HG02623 (cell line): ENCODE measurements at regions not wholly inside any gene's neighbourhood (a gene's known extent, or its start where the extent isn't known, plus 50 kb on each side); places are given as distances from the start of the nearest gene placed in this dataset.

Source experiments
- ATAC-seq: cut with Tn5 transposase; IDR thresholded peaks from one replicate; pipeline ENCODE4 v1.9.1; 2021; ENCODE audit warnings: moderate library complexity; ENCODE audit not compliant: unreplicated experiment

DNA sequence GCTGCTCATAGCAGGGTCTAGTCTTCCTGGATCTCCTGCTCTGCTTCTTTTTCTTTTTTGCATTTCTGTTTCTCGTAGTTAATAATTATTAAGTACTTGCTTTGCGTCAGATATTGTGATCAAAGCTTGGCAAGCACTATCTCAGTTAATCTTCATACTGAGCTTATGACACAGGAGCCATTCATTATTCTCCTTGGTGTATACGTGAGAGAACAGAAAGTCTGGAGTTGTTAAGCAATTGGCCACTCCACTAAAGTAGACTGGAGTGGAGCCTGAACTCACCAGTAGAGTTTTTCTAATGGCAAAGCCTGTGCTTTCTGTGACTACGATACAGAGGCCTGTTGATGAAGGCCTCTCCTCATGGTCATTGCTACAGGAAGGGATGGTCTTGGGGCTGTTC is 285.9 kb downstream of the RFC3 start:
- ATAC-seq = no peak

DNA sequence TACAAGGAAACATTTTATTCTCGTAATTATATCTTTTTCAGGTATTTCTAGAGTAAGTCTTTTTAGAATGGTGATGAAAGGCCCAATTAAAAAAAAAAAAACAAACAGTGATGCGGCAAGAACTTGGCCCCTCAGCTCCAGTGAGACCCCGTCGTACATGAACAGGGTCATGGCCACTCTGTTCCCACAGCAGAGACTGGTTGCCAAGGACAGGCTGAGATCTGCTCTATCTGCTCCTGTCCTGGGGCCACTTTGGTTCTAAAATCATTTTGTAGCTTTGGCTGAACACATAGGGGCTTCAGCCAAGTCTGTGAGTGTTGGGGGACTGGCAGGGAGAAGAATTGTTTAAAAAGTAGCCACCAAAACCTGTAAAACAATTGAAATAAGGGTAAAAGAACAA is 286.9 kb downstream of the RFC3 start:
- ATAC-seq = no peak

DNA sequence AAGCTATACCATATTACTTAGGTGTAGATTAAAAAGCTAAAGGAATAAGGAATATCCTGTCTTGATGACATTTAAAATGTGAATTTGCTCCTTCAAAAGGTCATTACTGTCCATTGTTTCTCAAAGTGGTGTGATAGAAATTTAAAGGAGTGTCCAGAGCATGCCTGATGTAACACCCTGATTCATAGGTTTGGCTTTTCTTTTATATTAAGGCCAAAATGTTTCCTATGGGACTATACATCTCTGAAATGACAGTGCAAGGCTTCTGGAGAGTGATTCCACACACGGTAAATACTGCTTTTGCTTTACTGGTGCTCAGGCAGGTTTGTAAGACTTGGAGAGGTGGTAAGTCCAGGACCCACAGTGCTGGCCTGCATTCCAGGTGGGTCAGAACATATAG is 289.9 kb downstream of the RFC3 start:
- no peak for ATAC-seq

DNA sequence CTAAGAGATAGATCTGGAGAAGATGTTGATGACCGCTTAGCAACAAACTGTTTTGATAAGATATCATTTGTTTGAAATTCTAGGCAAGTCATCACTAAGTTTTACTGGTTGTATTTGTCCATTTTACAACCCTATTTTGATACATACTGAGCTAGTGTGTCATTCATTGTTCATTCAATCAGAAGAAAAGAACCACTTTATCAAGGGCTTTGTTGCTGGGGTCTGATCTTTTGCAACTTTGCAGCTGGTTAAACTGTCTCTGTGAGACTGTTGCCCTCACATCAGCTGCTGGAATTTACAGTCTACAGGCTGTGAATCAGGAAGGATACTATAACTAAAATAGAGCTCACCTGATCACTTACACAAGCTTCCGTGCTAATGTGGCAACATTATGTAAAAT is 290.5 kb downstream of the RFC3 start:
- ATAC-seq = no peak

DNA sequence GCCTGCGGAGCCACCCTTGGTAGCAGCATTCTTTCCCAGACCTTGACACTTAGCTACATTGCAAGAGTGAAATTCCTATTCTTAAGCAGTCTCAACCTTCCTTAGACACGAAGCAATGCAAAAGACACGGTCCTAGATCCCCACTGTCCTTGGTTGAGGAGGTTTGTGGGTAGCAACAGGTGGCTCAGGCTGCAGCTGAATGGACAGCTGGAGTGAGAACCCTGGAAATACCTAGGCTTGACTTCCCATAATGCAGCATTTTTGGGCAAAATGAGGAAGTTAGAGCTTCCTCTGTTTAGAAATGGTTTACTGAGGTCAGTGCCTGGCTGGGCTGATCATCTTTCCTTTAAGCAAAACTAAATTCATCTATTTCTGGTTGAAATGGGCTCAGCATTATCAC is 296.6 kb downstream of the RFC3 start:
- ATAC-seq = peak; percentile 41

DNA sequence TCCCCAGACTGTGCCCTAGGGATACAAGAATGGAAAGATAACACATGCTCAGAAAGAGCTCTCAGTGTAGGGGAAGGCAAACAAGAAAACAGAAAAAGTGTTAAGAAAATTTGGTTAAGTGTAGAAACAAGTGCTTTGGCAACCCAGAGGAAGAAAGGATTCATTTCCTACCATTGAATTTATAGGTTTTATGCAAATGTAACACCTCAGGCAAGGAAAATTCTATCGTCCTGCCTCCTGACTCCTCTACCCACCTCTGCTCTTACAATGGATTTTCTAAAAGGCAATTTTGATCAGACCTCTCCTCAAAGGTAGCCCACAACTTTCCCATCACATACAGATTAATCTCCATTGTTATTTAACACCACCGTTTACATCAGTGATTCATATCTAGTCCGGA is 298.7 kb downstream of the RFC3 start:
- ATAC-seq = no peak

DNA sequence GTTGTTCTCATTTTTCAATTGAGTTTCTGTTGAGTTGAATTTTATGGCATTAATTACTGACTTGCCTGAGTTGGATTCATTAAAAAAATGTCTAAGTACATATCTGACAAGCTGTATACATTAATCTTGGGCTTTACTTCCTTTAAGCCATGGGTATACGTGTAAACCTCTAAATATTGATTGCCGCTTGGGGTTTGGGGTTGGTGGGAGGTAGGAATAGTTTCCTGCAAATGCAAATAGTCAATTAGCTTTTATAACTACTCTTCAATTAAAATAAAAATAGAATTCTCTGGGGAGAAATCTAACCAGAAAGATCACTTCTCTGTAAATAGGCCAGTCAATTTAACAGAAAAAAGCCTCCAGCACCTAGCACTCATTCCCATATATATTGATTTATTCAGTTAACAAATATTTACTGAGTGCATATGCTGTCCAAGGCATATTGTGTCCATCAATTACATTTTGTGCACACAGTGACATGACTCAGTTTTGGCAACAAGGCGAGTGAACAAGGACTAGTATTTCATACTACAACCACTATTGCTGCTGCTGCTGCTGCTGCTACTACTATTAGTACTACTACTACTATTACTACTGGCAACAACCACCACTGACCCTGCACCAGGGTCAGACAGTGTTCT is 306.8 kb downstream of the RFC3 start:
- ATAC-seq = no peak

DNA sequence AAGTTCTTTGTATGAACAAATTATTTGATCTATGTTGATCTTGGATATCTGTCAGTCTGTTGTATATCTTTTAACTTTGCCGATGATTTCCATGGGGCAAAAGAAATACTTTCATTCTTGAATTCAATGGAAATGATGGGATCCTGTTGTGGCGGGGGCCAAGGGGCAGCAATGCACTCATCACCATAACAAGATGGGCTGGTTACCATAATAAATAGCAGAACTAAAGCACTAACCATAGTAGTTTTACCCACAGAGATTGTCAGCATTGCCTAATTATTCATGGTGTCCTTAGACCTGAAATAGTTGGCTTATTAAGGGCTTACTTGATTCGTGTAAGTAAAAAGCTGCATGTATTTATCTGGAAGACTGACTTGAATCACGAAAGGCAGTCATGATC is 309.6 kb downstream of the RFC3 start:
- ATAC-seq = no peak

DNA sequence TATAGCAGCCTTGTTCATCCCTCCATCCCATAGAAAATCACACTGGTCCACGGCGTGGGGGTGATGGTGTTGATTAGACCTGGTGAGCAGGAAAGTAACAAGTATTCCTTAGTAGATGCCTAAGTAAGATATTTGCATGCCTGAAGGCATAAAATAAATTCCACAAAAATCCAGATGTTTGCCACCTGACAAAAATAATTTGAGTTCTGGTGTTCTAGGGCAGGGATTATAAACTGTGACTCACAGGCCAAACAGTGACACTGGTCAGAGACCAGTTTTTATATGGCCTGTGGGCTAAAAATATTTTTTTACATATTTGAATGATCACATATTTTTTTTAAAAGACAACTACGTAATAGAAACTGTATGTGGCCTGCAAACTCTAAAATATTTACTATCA is 310.7 kb downstream of the RFC3 start:
- ATAC-seq = no peak

DNA sequence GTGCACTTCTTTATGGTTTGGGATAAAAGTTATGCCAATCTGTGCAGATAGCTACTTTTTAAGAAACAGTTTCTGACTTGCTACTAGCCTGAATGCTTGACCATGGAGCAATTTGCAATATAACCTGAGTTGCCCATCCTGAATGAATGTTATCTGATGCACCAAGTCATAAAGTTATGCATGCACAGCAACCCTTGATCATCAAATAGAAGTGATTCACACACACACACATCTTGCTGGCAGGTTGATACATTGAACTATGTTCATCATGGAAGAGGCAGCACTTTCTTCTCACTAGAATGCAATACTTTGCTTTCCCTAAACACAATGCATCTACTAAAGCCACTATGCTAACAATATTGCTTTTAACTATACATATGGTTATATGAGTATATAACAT is 311.5 kb downstream of the RFC3 start:
- no peak for ATAC-seq

DNA sequence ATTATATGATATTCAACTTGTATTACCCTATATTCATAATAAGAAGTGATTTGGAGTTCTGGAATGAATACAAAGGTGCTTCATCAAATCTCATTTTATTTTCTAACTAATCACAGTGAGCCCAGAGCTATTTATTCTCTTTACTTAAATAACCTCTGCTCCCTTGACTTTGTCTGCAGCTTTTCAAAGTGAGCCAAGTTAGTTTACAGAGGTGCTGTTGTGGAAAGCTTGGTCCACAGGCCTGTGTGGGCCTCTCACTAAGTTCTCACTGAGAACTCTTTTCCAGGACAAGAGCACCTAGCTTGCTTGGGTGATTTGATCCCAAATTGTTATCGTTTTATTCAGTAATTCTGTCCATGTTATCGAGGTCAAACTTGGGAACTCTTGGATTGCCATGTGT is 319.3 kb downstream of the RFC3 start:
- no peak for ATAC-seq

DNA sequence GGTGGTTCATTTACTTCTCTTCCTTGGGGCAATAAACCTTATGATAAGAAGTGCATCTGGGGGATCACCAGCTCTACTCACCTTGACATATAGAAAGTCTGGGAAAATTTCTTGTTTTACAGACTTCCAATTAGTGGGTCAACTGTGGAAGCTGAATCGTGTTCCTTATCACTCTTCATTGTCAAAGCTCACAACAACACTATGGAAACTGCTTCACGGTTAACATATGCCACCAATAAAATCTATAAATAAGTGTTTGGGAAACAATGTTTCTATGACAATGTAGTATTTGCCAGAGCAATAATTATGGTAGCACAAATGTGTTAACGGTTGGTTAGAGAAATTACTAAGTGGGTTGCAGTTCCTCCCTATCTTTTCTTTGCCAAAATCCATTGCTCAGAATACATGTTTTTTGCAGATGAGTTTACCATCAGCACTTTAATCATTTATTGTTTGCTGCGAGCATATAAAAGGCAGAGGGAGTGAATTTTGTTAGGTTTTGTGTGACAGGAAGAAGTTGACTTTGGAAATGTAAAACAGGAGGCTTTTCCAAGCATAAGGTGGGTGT is 321.8 kb downstream of the RFC3 start:
- ATAC-seq = no peak

DNA sequence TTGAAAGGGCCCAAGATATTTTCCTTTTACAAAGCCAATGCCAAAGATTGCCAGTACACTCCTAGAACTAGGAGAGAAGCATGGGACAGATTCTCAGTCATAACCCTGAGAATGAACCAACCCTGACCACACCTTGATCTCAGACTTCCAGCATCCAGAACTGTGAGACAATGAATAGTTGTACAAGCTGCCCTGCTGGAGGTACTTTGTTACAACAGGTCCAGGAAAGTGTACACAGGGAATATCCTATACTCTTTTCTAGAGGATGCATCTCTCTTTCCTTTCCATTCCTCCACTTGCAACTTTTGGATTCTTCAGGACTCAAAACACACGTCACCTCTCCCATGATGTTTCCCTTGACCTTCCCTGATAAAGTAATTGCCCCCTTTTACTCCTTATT is 325.7 kb downstream of the RFC3 start:
- no peak for ATAC-seq

DNA sequence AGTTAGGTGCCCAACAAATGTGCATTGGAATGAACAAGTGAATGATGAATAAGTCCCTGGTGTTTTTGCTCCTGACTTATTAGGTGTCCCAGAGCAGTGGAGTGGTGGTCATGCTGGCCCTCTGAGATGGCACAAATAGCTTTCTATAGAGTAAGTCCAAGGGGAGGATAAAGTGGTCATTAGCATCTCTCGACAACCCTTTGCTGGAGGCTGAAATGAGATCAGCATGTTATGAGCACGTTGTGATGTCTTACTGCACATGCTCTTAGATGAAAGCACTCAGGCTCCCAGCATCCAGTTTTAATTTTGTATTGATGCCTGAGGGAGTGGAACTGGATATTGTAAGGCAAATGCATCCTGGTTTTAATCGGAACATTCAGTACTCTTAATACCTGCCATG is 326.2 kb downstream of the RFC3 start:
- no peak for ATAC-seq

DNA sequence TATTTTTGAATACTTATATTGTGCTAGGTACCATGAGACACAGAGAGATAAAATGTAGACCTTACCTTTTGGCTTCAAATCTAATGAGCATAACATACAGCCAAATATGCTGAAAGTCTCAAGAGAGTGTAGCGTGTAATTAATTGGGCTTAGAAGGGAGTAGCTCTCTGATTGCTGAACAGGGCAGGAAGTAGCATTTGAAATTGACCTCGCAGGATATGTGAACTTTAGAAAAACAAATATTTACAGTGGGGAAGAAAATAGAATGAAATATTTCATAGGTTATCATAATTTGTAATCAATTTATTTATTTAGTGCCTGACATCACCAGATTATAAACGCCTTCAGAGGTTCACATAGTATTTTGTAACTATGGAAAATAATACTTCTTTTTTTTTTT is 327.1 kb downstream of the RFC3 start:
- no peak for ATAC-seq

DNA sequence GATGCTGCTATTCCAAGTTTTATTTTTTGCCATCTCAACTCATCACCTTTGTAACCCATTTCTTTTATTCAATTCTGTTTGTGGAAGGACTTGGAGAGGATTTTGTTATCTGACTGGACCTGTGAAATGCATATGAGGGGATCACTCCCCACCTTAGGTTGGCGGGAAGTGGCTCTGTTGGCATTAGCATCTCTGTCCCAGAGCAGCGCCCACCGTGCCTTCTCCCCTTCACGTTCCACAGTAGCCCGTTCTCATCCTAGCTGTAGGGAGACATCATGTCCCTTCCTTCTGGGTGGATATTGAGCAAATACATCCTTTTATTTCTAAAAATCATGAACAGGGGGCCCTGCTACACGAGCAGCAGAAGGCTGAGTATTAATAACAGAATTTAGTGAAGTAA is 330.4 kb downstream of the RFC3 start:
- ATAC-seq = no peak

DNA sequence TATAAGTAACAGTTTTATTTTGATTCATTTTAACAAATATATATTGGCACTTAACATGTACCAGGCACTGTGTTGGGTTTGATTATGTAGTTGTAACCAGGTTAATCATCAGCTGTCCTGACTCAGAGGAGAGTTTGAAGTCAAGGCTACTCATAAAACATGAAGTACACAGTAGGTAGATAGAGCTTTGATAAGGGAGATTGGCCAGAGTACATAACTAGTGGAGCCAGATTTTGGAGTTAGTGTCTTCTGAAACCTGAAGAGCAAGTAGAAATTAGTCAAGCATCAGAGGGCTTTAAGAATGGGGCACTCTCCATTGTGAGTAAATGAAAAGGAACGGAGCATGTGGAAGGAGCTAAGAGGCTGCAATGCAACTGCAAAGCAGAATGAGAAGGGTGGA is 333.9 kb downstream of the RFC3 start:
- no peak for ATAC-seq

DNA sequence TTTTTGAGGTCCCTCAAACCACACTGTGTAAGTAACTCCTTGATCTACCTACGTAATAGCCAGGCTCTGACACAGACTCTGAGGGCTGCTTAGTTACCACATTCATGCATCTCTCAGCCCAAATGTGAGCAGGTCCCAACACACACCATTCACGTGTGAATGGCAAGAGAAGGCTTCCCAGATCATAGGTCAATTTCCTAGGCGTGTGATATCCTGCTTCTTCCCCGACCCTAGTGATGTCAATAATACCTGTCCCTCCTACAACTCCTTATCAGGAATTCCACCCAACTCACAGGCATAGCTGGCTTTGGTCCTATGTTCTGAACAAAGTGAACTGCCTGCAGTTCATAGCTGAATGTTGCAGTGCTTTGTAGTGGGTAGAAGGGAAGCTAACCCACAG is 334.5 kb downstream of the RFC3 start:
- ATAC-seq = no peak

DNA sequence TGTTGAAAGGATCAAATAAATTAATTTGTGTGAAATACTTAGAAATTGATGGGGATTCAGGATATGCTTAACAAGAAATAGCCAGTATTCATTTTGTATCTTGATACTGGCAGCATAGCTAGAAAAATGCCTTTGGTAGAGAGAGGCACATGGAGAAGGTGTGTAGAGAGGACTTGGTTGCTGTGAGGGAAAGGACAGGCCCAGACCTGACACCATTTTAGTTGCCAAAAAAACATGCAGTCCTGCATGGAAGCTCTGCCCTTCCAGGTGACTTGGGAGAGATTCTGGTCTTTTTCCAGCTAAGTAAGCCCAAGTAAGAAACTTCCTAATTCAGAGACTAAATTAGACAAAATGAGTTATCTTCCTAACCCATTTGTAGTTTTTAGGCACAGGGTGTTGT is 335.0 kb downstream of the RFC3 start:
- ATAC-seq = no peak

DNA sequence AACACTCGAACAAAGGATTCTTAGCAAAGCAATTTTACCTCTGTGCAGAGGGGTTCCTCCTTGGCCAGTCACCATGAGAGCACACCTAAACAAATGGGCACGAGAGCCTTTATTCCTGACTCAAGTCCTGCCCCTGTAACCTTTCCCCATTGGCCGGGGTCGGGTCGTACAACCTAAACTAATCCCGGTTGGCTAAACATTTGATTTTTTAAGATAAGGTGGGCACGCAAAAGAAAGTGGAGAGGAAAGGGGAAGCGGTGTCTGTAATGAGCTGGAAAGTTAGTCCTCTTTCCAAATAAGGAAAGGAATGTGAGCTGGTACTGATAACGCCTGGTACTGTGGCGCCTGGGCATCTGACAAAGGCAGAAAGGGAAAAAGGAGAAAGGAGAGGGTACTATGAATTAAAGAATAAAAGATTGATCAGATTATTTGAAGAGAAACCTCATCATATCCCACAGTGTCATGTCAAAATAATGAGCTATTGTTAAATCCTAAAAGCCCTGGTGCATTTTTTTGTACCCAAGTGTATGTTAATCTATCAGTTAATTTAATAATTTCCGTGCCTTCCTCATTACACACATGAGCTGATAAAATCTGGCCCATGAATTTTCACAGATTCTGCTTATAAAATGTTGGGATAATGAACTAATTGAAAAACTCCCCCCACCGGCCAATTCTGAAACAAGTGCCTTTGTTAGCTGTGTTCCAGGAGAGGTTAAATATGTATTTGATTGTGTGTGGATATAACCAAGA is 335.7 kb downstream of the RFC3 start:
- no peak for ATAC-seq

DNA sequence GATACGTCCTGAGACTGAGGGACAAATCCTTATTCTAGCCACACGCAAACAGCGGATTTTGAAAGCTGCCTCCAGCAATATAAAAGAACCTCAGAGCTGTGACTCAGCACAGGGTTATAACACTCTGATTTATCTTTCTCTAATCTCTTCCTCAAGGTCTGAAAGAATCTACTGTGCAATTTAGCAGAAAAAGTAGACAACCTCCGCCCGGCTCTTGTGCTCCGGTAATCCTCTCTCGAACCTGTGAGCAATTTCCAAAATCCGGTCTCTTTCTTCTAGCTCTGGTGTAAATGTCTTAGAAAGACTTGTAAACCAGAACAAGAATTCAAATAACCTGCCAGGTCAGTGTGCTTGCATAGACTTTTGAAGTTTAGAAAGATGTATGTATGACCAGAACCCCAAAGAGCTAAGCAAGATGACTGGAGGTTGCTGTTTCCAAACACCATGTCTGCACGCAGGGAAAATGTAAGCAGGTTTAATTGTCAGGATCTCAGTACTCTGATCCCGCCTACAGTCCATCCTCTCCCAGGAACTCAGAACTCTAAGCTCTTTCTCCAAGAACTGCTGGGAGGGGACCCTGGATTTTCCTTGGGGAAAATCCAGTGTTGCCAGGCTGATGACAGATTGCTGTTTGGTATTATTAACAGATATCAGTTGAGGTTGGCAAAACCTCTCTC is 338.1 kb downstream of the RFC3 start:
- ATAC-seq = no peak

DNA sequence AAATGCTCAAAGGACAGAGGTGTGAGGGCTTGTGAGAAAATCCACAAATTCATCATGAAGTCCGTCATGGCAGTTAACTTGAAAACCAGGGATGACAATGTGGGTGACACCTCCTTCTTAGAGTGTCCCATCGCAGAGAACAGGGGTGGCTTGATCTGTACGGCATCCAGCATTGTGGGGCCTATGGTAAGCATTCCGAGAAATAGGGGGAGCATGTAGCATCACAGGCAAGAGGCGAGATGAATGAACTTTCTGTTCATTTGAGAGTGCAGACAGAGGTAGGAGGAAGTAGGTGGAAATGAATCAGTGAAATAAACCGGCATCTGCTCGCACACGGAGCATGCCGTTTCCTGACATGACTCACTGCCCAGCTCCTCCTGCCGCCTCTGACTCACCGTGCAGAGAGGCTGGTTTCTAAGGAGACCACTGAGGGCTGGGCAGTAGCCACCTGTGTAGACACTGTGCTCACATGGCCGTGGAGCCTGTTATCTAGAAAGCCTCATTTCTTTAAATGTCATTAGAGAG is 339.0 kb downstream of the RFC3 start:
- ATAC-seq = peak; percentile 99
